ENCODE measurements at regions not wholly inside any gene's neighbourhood (a gene's known extent, or its start where the extent isn't known, plus 50 kb on each side); places are given as distances from the start of the nearest gene placed in this dataset.
A peak's percentile ranks its signal among the peaks of the same experiment; 100 is the strongest.
"Not testable (repeated sequence)": the region's sequence is repeated elsewhere in the genome, so short reads cannot be mapped to it uniquely, and the experiment has no call there.

DNA sequence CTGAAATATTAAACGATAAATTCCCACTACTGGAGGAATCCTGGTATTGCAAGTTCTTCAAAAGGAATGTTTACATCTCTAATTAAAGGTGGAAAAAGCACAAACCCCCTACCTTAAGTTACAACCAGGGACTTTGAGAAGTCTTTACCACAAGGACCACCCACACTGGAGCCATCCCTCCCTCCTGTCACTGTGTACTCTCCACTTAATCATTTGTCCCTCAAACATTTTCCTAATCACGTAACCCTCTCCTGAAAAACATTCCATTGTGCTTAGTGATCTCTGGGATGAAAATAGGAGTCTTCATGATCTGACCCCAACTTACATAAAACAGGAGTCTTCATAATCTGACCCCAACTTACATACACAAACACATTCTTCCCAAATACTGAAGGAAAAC, 85.7 kb downstream of the SUCLG1 start:
- DNase-seq (ENCODE audit: low read depth) = no peak

DNA sequence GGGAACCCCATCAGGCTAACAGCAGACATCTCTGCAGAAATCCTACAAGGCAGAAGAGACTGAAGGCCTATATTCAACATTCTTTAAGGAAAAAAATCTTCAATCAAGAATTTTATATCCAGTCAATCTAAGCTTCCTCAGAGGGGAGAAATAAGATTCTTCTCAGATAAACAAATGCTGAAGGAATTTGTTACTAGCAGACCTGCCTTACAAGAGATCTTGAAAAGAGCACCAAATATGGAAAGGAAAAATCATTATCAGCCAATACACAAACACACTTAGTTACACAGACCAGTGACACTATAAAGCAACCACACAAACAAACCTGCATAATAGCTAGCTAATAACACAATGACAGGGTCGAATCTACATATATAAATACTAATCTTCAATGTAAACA, 96.5 kb downstream of the SUCLG1 start:
- no peak for DNase-seq (ENCODE audit: low read depth)

GRCh38 chr2:84338069-84338468, 121.0 kb downstream of the SUCLG1 start:
- no peak for DNase-seq (ENCODE audit: low read depth)

- no peak for DNase-seq (ENCODE audit: low read depth)
These were observed 131.3 kb downstream of the SUCLG1 start for GRCh38 chr2:84327645-84328249.

DNA sequence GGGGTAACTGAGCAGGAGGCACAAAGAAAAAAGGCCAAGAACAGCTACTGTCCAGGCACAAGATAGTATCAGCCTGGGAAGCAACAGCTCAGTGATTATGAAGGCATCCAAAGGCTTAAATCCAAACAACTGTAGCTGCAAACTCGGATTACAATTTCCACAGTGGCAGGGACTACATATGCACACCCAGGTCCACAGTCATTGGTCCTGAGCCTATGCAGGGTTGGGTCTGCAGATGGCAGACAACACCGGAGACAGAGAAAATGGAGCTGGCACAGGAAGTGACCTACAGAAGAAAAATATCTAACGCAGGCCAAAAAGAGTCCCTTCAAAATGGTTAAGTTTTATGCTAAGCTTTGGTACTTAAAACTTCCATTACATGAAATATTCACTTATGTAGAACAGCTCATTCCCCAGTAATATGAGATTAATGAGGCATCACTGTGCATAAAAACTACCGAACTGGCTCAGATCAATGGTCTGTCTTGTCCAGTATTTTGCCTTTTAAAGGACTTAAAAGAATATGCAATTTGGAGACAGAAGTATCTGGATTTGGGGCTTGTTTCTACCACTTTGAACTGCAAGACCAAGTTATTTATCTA, 132.1 kb downstream of the SUCLG1 start:
- no peak for DNase-seq (ENCODE audit: low read depth)

- no peak for DNase-seq (ENCODE audit: low read depth)
These were observed 135.2 kb downstream of the SUCLG1 start for GRCh38 chr2:84323890-84324289.

GRCh38 chr2:84320940-84321339, 138.1 kb downstream of the SUCLG1 start:
- no peak for DNase-seq (ENCODE audit: low read depth)

DNA sequence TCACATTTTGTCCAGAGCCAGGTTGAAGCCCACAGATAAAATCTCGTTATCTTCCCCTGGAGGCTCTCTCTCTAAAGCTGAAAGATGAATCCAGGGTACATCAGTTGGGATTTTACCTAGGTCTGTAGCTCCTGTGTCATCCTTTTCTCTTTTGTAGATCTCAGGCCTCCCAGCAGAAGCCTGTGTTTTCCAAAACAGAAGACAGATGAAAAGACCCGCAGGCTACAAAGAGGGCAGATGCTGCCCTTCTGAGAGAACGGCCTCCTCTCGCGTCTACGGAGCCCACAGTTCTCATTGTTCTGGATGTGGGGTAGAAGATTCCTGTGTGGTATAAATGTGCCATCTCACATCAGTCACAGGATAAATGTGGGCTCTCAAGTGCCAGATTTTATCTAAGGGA, 139.5 kb downstream of the SUCLG1 start:
- no peak for DNase-seq (ENCODE audit: low read depth)

GRCh38 chr2:84317135-84317534, 141.9 kb downstream of the SUCLG1 start:
- no peak for DNase-seq (ENCODE audit: low read depth)

GRCh38 chr2:84314901-84315330, 144.2 kb downstream of the SUCLG1 start:
- DNase-seq (ENCODE audit: low read depth) = peak; percentile 35

GRCh38 chr2:84314250-84314649, 144.8 kb downstream of the SUCLG1 start:
- no peak for DNase-seq (ENCODE audit: low read depth)

GRCh38 chr2:84309281-84309680, 149.8 kb downstream of the SUCLG1 start:
- DNase-seq (ENCODE audit: low read depth) = no peak

GRCh38 chr2:84306361-84306760, 152.7 kb downstream of the SUCLG1 start:
- DNase-seq (ENCODE audit: low read depth) = no peak

DNA sequence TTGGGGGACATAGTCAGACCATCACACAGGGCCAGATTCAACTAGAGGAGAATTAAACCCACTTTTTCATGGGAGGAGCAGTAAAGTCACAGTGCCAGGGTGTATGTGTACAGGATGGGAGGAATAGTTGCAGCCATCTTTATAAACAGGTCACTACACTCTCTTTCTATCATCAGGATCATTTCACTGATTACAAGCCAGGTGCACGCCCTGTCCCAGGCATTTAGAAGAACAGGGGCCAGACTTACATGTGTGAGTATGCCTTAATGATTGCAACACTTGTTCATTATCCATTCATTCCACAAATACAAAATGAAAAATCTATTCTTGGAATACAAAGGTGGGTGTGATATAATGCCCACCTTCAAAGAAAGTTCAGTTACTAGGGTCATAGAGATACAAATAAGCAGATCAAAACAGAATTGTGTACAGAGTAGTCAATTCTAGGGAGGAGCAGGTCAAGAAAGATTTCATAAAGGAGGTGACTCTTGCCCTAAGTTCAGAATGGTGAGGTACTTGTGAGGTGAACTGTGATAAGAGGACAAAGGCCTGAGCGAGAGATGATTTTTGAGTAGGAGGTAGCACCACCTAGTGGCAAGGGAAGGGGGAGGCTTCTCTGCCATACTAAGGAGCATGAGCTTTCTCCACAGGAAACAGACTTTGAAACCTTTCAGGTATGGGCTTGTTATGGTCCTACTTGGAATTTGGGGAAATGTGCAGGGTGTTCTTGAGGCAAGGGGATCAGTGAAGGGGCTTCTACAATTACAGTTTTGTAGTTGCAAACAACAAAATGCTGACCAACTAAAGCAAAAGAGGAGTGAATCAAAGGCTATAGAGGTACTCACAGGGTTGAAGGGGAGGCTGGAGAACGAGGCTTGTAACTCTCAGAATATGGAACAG, 156.3 kb downstream of the SUCLG1 start:
- no peak for DNase-seq (ENCODE audit: low read depth)

DNA sequence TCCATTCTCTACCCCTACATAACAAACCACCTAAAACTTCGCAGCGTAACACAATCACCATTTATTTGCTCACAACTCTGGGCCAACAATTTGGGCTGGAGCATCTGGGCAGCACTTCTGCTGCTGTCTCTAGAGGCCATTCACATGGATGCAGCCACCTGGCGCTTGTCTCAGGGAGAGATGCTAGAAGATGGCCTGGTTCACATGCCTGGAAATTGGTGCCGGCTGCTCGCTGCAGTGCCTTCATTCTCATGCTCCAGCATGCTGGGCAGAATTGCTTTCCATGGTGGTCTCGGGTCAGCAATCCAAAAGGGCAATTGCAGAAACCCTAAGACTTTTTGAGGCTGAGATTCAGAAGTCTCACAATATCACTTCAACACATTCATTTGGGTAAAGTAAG, 157.4 kb downstream of the SUCLG1 start:
- no peak for DNase-seq (ENCODE audit: low read depth)

DNA sequence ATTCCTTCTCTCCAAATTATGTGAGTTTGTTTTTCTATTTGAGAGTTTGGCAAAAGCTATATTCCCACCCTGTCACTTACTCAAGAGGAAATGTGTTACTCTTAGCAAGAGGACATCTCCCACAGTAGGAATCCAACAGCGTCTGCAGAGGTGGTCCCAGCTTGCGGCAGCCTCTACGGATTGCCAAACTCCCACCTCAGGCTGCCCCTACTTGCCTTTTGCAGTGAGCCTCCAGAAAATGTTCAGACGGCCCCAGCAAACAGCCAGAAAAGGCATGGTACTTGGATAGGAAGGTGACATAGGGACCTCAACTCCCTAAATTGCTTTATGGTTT, 158.4 kb downstream of the SUCLG1 start:
- no peak for DNase-seq (ENCODE audit: low read depth)

- not testable (repeated sequence) for DNase-seq (ENCODE audit: low read depth)
These were observed 158.9 kb downstream of the SUCLG1 start for GRCh38 chr2:84300001-84300695.

DNA sequence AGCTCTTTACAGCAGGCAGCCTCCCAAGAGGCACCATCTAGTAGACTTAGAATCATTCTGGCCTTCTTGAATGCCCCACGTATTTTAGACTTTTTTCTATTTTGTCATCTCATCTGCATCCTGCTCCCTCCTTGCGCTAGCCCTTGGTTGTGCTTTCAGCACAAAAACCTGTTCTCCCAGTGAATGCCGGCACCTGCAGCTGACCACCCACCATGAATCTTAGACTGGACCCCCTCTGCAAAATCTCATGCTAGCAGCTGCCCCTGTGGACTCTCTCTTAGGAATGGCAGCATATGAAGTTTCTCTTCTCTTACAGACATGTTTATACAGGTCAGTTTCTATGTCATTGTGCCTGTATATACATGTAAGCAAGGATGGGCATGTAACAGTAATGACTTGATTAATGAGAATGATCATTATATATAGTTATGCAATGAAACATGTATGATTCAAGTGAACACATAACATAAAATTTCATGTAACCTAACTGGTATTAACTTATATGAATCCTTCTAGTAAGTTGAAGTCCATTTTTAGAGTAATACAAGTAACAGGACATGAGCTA, 159.8 kb downstream of the SUCLG1 start:
- DNase-seq (ENCODE audit: low read depth) = no peak

DNA sequence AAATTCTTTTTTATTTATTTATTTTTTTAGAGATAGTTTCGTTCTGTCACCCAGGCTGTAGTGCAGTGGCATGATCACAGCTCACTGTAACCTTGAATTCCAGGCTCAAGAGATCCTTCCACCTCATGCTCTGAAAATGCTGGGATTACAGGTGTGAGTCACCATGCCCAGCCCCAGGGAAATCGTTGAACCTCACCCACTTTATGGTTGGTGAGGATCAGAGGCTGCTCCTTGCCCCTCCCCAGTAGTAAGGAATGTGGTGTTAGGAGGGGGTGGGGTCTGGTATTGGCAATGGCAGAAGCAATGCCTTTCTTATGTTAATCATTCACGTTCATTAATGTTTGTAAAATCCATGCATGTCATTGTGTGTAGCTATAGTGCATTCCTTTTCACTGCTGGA, 161.9 kb downstream of the SUCLG1 start:
- no peak for DNase-seq (ENCODE audit: low read depth)

DNA sequence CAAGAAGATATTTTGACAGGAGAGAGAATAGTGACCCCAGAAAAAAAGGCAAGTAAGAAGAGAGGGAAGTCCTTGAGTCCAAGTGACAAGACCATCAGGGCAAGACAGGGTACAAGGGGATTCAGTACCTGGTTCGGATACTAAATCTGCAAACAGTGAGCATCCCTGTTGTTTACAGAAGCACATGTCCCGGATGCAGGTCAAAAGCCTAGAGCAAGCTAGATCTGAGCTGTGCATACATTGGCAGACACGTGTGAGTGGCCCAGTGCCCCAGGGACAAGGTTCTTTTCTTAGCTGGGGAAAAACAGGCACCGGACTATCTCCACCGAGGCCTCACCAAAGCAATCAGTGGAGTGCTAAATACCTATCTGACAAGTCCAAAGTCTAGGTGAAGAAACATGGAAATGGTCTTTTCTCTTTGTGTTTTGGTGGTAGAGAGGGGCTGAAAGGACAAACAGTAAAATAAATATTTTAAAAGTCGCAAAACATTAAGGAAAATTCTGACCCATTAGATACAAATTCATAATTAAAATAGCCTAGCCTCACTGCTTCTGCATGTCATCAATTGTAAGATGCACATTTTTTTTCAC, 165.2 kb downstream of the SUCLG1 start:
- no peak for DNase-seq (ENCODE audit: low read depth)

DNA sequence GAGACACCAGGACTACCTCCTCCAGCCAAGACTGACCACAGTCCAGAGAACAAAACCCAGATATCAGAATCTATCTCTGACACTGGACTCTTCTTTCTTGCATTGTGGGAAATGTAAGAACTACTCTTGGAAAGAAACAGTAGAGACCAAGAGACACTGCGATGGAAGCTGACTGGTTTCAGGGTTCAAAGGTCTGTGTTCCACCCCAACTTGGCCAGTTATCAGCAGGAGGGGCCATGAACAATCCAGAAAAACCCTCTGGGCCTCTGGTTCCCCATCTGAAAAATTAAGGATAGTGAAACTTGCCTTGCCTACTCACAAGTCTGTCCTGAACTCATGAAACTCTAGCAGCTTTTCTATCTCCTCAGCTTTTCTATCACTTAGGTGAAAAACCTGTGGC, 166.5 kb downstream of the SUCLG1 start:
- DNase-seq (ENCODE audit: low read depth) = no peak

DNA sequence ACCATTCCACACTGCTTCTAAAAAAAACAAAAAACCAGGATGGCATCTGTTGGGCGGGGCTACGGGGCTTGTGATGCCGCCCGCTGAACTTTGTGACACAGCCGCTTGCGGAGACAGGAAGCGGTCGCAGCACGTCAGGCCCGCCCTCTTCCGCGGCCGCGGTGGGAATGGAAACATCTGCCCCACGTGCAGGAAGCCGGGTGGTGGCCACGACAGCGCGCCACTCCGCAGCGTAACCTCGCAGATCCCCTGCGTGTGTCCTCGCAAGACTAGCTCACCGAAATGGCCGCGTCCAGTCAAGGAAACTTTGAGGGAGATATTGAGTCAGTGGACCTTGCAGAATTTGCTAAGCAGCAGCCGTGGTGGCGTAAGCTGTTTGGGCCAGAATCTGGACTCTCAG, 168.5 kb downstream of the SUCLG1 start:
- no peak for DNase-seq (ENCODE audit: low read depth)
